Peyer's patch (tissue), 4 donors: ENCODE measurements at regions not wholly inside any gene's neighbourhood (a gene's known extent, or its start where the extent isn't known, plus 50 kb on each side); places are given as distances from the start of the nearest gene placed in this dataset.

Experiments
- POLR2A ChIP-seq, 2 donors: fragments of 450-650 bp; IDR thresholded peaks; one replicate each; pipeline ENCODE4 v1.5.1; 2017; ENCODE audit warnings: antibody characterized with exemption in 2 of 2, mild to moderate bottlenecking in 2 of 2, moderate library complexity in 2 of 2
- TF ChIP-seq, protein P1 (sequence below), 6 experiments: fragments of 450-650 bp in 4 of 6; fragments of 200-600 bp in 2 of 6; sonication (generic) in 1 of 6; IDR thresholded peaks; one replicate each; pipeline ENCODE4 v1.5.1; 2017 to 2019; ENCODE audit warnings: antibody characterized with exemption in 6 of 6, mild to moderate bottlenecking in 3 of 6, moderate library complexity in 1 of 6

GRCh38 chr3:178189854-178190253, 346.4 kb upstream of the KCNMB2 start:
- no peak for TF ChIP-seq POLR2A (IDR thresholded peaks at IDR 0.05)
- TF ChIP-seq, protein P1, sequence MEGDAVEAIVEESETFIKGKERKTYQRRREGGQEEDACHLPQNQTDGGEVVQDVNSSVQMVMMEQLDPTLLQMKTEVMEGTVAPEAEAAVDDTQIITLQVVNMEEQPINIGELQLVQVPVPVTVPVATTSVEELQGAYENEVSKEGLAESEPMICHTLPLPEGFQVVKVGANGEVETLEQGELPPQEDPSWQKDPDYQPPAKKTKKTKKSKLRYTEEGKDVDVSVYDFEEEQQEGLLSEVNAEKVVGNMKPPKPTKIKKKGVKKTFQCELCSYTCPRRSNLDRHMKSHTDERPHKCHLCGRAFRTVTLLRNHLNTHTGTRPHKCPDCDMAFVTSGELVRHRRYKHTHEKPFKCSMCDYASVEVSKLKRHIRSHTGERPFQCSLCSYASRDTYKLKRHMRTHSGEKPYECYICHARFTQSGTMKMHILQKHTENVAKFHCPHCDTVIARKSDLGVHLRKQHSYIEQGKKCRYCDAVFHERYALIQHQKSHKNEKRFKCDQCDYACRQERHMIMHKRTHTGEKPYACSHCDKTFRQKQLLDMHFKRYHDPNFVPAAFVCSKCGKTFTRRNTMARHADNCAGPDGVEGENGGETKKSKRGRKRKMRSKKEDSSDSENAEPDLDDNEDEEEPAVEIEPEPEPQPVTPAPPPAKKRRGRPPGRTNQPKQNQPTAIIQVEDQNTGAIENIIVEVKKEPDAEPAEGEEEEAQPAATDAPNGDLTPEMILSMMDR (IDR thresholded peaks at IDR 0.05) = no peak
